Activated CD4-positive, alpha-beta memory T cell treated with anti-CD3 and anti-CD28 coated beads for 36 hours (primary cell): ENCODE measurements at regions not wholly inside any gene's neighbourhood (a gene's known extent, or its start where the extent isn't known, plus 50 kb on each side); places are given as distances from the start of the nearest gene placed in this dataset.

Experiments
- CTCF ChIA-PET: fragments of 350-600 bp; sonication (Branson Sonifier 250); formaldehyde crosslinking; loops from one replicate; lab custom pipeline; 2021; ENCODE audit warnings: antibody characterized with exemption, inconsistent platforms; lab: Charles Lee
- POLR2A ChIA-PET: fragments of 350-600 bp; sonication (Branson Sonifier 250); formaldehyde crosslinking; loops from one replicate; lab custom pipeline; 2021; ENCODE audit warnings: antibody characterized with exemption; lab: Charles Lee
- DNase-seq: peaks from one replicate; pipeline ENCODE4 v3.0.0-alpha.2; 2020
- H3K27ac Mint-ChIP-seq: one replicate; pipeline ENCODE4 v1.8.0; 2021; ENCODE audit warnings: mixed read lengths
- H3K27me3 Mint-ChIP-seq: one replicate; pipeline ENCODE4 v1.8.0; 2021; ENCODE audit warnings: mixed read lengths
- H3K36me3 Mint-ChIP-seq: one replicate; pipeline ENCODE4 v1.8.0; 2021; ENCODE audit warnings: mixed read lengths
- H3K4me1 Mint-ChIP-seq: one replicate; pipeline ENCODE4 v1.8.0; 2021; ENCODE audit warnings: low read depth, mixed read lengths
- H3K4me3 Mint-ChIP-seq: one replicate; pipeline ENCODE4 v1.8.0; 2021; ENCODE audit warnings: mild to moderate bottlenecking, mixed read lengths
- H3K9me3 Mint-ChIP-seq: one replicate; pipeline ENCODE4 v1.8.0; 2021; ENCODE audit warnings: mixed read lengths
- intact Hi-C: fragments of 100-400 bp; cut with micrococcal nuclease; formaldehyde crosslinking; loops from one replicate; pipeline ENCODE4 v1.15.1; 2023

DNA sequence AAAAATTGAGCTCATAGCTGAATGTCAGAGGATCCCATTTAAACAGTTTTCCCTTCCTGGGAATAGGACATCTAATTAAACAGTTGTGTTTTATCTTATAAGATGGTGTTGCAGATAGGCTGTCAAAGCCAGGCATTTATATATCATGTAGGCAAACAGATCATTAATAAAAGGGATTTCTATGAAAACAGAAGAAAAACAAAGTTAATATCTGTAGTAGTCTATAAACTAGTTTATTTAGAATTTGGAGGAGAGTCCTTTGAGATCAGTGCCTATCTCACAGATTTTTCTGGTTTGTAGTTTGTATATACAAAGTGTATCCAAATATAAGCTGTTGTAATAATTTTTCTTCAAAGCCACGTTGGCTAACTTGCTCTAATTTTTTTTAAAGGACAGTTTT is 1738.2 kb upstream of the PIK3C3 start:
- Mint-ChIP-seq H3K36me3 (no peaks in the 10 kb centered on the region), H3K27me3 (no peaks in the 10 kb centered on the region), H3K4me1 (no peaks in the 10 kb centered on the region), H3K9me3 (peaks cover 7% of the 10 kb centered on the region), H3K4me3 (no peak overlapping the region), H3K27ac (no peak overlapping the region)
- POLR2A ChIA-PET = no interaction called here
- no peak for DNase-seq
- CTCF ChIA-PET = no interaction called here
- intact Hi-C loops = no loop called here

- DNase-seq = no peak
- Mint-ChIP-seq H3K36me3 (no peaks in the 10 kb centered on the region), H3K4me3 (no peak overlapping the region), H3K9me3 (peaks cover 9% of the 10 kb centered on the region), H3K27ac (no peak overlapping the region), H3K27me3 (no peaks in the 10 kb centered on the region), H3K4me1 (no peaks in the 10 kb centered on the region)
- CTCF ChIA-PET = no interaction called here
- POLR2A ChIA-PET = no interaction called here
- intact Hi-C loops = no loop called here
Observed at GRCh38 chr18:40215979-40216378, 1739.1 kb upstream of the PIK3C3 start.

DNA sequence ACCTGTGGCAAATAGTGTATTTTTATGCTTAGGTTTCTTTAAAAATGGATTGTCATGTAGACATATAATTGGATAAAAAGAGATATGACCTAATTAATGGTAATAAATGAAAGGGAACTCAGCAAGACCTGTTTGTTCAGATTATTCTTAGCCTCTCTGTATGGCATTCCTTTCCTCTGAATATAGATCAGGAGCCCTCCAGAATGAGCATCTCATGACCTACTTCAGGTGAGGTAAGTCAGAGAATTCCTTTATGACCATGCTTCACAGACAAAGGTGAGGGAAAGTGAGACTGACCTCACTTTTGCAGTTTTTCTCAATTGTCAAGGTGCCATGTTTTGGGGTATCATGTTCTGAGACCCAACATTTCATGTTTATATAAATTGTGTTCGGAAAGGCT is 1744.3 kb upstream of the PIK3C3 start:
- Mint-ChIP-seq H3K27me3 (no peaks in the 10 kb centered on the region), H3K36me3 (no peaks in the 10 kb centered on the region), H3K27ac (no peak overlapping the region), H3K4me1 (no peaks in the 10 kb centered on the region), H3K9me3 (peaks cover 21% of the 10 kb centered on the region), H3K4me3 (no peak overlapping the region)
- CTCF ChIA-PET = no interaction called here
- POLR2A ChIA-PET = no interaction called here
- no peak for DNase-seq
- intact Hi-C loops = no loop called here

DNA sequence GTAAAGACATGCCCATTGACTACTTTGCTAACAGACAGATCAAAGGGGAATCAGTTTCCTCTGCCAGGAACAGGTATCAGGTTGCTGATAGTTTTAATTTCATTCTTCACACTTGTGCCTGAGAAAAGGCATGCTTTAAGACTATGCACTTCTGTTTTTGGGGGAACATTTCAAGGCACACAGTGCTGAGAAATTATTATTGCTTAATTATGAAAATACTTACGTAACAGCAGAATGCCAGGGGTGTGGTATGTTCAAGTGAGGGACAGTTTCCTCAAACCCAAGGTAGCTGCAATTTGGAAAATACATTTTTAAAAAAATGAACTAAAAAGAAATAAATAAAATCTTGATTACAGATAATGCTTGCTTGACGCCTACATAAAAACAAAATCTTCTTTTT is 1746.1 kb upstream of the PIK3C3 start:
- intact Hi-C loops = no loop called here
- POLR2A ChIA-PET = no interaction called here
- H3K27me3 Mint-ChIP-seq = no peaks in the 10 kb centered on the region
- no peaks in the 10 kb centered on the region for H3K36me3 Mint-ChIP-seq
- H3K4me3 Mint-ChIP-seq = no peak overlapping the region
- H3K27ac Mint-ChIP-seq = no peak overlapping the region
- CTCF ChIA-PET = no interaction called here
- DNase-seq = no peak
- no peaks in the 10 kb centered on the region for H3K4me1 Mint-ChIP-seq
- peaks cover 28% of the 10 kb centered on the region for H3K9me3 Mint-ChIP-seq

GRCh38 chr18:40197711-40198110 is 1757.3 kb upstream of the PIK3C3 start:
- intact Hi-C loops = no loop called here
- Mint-ChIP-seq H3K4me1 (no peaks in the 10 kb centered on the region), H3K9me3 (peaks cover 20% of the 10 kb centered on the region), H3K4me3 (no peak overlapping the region), H3K27me3 (no peaks in the 10 kb centered on the region), H3K36me3 (no peaks in the 10 kb centered on the region), H3K27ac (no peak overlapping the region)
- ChIA-PET CTCF (no interaction called here), POLR2A (no interaction called here)
- DNase-seq = no peak

GRCh38 chr18:40186677-40187076 is 1768.4 kb upstream of the PIK3C3 start:
- H3K4me3 Mint-ChIP-seq = no peak overlapping the region
- ChIA-PET CTCF (no interaction called here), POLR2A (no interaction called here)
- no peak for DNase-seq
- intact Hi-C loops = no loop called here
- H3K9me3 Mint-ChIP-seq = peaks cover 17% of the 10 kb centered on the region
- no peaks in the 10 kb centered on the region for H3K27me3 Mint-ChIP-seq
- H3K4me1 Mint-ChIP-seq = no peaks in the 10 kb centered on the region
- no peaks in the 10 kb centered on the region for H3K36me3 Mint-ChIP-seq
- H3K27ac Mint-ChIP-seq = no peak overlapping the region

- no peak for DNase-seq
- Mint-ChIP-seq H3K27me3 (no peaks in the 10 kb centered on the region), H3K36me3 (no peaks in the 10 kb centered on the region), H3K9me3 (peaks cover 13% of the 10 kb centered on the region), H3K4me3 (no peak overlapping the region), H3K27ac (no peak overlapping the region), H3K4me1 (no peaks in the 10 kb centered on the region)
- intact Hi-C loops = no loop called here
- ChIA-PET CTCF (no interaction called here), POLR2A (no interaction called here)
Observed at GRCh38 chr18:40179729-40180461, 1775.1 kb upstream of the PIK3C3 start.

DNA sequence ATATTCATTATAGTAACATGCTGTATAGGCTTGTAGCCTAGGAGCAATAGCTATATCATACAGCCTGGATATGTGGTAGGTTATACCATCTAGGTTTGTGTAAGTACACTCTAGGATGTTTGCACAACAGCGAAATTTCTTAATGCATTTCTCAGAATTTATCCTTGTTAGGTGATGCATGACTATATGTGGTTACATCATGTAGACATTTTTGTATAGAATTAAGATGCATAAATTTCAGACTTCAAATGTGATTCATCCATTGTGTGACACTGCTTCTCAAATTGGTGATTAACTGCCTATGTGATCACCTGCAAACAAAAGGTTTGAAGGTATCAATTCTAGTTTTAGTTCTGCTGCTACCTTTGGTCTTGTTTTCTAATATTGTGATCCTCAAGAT is 1787.0 kb upstream of the PIK3C3 start:
- Mint-ChIP-seq H3K27me3 (no peaks in the 10 kb centered on the region), H3K4me1 (no peaks in the 10 kb centered on the region), H3K4me3 (no peak overlapping the region), H3K36me3 (no peaks in the 10 kb centered on the region), H3K9me3 (peaks cover 28% of the 10 kb centered on the region), H3K27ac (no peak overlapping the region)
- ChIA-PET POLR2A (no interaction called here), CTCF (no interaction called here)
- intact Hi-C loops = no loop called here
- DNase-seq = no peak

- H3K27ac Mint-ChIP-seq = no peak overlapping the region
- peaks cover 10% of the 10 kb centered on the region for H3K9me3 Mint-ChIP-seq
- no peaks in the 10 kb centered on the region for H3K4me1 Mint-ChIP-seq
- CTCF ChIA-PET = no interaction called here
- intact Hi-C loops = no loop called here
- no peak overlapping the region for H3K4me3 Mint-ChIP-seq
- POLR2A ChIA-PET = no interaction called here
- DNase-seq = no peak
- no peaks in the 10 kb centered on the region for H3K27me3 Mint-ChIP-seq
- H3K36me3 Mint-ChIP-seq = no peaks in the 10 kb centered on the region
Observed at GRCh38 chr18:40163254-40163653, 1791.8 kb upstream of the PIK3C3 start.

DNA sequence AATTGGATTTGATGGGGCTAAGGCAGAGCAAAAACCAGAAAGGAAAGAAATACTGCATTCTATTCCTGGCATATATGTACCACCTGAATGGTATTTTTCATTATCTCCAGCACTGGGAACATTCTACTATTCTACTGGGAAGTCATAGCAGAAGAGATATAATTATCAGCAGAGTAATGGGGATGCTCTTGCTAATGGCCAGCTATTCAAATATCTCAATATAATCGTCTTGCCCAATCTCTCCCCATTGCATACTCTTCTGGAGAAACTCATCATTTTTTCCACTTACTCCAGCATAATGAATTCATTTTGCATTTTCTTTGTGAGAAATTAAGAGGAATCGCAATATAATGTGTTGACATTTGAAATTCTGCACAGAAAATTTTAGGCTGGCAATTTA is 1794.7 kb upstream of the PIK3C3 start:
- intact Hi-C loops = no loop called here
- CTCF ChIA-PET = interaction anchor here (0.7 kb wide), 1 partner anchor 474 kb away, joined by 5 read pairs; no protein-coding TSS in a partner anchor
- Mint-ChIP-seq H3K4me1 (no peaks in the 10 kb centered on the region), H3K4me3 (no peak overlapping the region), H3K27ac (no peak overlapping the region), H3K9me3 (peaks cover 10% of the 10 kb centered on the region), H3K27me3 (no peaks in the 10 kb centered on the region), H3K36me3 (no peaks in the 10 kb centered on the region)
- no peak for DNase-seq
- POLR2A ChIA-PET = no interaction called here

DNA sequence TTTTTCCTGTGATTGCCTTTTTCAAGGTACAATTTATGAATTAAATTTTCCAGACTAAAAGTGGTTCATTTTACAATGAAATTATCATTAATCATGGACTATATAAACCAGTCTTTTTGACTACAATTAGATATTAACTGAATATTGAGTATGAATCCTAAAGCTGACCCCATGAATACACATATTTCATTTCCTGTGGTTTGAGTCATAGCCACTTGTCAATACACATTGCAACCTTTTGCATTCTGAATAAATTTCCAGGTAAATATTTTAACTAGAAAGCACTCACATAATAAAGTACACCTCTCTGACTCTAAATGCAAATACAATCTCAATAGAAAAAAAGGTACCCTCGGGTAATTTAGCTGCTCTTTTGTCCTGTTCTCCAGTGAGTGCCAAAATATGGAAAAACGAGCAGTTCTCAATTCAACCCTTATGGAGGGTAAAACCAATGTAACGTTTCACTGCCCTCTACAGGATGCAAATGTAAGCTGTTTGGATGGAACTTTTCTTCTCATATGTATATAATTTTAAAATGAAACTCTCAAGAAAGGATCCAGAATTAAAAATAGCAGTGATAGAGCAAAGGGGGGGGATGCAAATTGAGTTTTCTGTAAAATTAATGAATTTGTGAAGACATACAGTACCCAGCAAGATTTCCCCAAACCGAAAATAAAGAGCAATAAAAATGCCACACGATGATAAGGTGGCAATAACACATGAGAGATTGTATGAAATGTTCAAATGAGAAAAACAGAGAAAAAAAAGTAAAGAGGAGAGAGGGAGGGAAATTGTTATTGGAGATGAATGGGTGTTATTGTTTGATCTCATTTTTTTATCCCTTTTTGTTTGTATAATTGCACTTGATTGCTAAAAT is 1795.7 kb upstream of the PIK3C3 start:
- Mint-ChIP-seq H3K27me3 (no peaks in the 10 kb centered on the region), H3K9me3 (peaks cover 10% of the 10 kb centered on the region), H3K36me3 (no peaks in the 10 kb centered on the region), H3K4me1 (no peaks in the 10 kb centered on the region), H3K27ac (no peak overlapping the region), H3K4me3 (no peak overlapping the region)
- CTCF ChIA-PET = interaction anchor here (0.7 kb wide), 1 partner anchor 475 kb away, joined by 5 read pairs; no protein-coding TSS in a partner anchor
- no peak for DNase-seq
- POLR2A ChIA-PET = no interaction called here
- intact Hi-C loops = no loop called here

- intact Hi-C loops = no loop called here
- POLR2A ChIA-PET = no interaction called here
- Mint-ChIP-seq H3K27ac (no peak overlapping the region), H3K4me1 (no peaks in the 10 kb centered on the region), H3K4me3 (no peak overlapping the region), H3K9me3 (peaks cover 11% of the 10 kb centered on the region), H3K36me3 (no peaks in the 10 kb centered on the region), H3K27me3 (no peaks in the 10 kb centered on the region)
- CTCF ChIA-PET = no interaction called here
- DNase-seq = no peak
Observed at GRCh38 chr18:40157120-40157519, 1797.9 kb upstream of the PIK3C3 start.
